GM19324 (cell line): ENCODE measurements at regions not wholly inside any gene's neighbourhood (a gene's known extent, or its start where the extent isn't known, plus 50 kb on each side); places are given as distances from the start of the nearest gene placed in this dataset.
"Not testable (repeated sequence)": the region's sequence is repeated elsewhere in the genome, so short reads cannot be mapped to it uniquely, and the experiment has no call there.

Experiments used
- ATAC-seq: cut with Tn5 transposase; IDR thresholded peaks from one replicate; pipeline ENCODE4 v1.9.1; 2021; ENCODE audit warnings: mild to moderate bottlenecking, moderate library complexity; ENCODE audit not compliant: unreplicated experiment, low FRiP score

DNA sequence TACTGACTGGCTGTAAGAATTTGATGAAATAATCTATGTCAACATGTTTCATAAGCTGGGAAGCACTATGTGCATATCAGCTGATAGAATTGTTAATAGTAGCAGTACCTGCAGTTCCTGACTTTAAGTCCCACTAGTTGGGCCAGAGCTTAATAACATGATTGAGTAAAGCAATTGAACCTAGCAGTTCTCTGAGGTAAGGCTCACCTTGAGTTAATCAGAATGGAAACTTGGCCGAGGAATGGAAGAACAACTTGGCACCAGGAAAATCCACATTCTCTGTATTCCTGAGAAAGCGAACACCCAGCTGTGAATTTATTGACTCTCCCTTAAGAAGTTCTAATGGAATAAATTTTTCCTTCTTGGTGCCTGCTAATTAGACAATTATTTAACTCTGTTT lies 262.6 kb downstream of the IGSF11 start:
- no peak for ATAC-seq

DNA sequence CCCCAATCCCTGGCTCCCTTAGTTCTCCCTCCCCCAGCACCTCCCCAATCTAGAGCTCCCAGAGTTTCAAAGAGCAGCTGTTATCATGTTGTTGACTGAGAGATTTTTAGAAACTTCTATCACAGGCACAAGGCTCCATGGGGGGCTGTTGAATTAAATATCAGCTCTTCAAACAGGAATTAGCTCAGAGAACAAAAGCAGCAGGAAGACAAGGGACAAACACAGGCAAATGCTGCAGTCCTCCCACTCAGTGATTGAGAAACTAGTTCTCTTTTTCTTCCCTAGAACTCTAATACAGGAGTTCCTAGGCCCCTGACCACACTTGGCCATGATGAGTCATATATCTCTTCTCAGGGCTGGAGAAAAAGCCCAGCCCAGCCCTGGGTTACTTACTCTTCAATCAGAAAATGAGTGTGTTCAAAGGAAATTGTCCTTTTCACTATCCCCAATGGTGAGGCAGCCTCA lies 262.1 kb downstream of the IGSF11 start:
- ATAC-seq: peak; percentile 63

DNA sequence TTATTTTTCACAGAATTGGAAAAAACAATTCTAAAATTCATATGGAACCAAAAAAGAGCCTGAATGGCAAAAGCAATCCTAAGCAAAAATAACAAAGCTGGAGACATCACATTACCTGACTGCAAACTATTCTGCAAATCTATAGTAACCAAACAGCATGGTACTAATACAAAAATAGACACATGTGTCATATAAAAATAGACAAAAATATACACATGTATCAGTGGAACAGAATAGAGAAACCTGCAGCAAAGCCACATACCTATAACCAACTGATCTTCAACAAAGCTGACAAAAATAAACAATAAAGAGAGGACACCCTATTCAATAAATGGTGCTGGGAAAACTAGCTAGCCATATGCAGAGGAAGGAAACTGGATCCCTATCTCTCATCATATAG lies 259.6 kb downstream of the IGSF11 start:
- no peak for ATAC-seq

DNA sequence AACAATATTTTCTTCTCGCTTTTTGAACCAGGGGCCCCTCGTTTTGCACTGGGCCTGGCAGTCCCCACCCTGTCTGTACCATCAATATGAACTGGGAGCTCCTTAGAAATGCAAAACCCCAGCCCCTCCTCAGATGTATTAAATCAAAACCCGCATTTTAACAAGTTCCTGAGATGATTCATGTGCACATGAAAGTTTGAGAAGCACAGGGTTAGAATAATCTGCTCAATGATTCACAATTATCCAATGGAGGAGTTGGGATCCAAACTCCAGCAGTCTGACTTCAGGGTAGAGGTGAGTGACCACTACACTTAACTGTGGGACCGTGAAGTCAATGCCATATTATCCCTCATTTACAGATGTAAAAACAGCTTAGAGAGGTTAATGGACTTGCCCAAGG lies 256.4 kb downstream of the IGSF11 start:
- no peak for ATAC-seq

DNA sequence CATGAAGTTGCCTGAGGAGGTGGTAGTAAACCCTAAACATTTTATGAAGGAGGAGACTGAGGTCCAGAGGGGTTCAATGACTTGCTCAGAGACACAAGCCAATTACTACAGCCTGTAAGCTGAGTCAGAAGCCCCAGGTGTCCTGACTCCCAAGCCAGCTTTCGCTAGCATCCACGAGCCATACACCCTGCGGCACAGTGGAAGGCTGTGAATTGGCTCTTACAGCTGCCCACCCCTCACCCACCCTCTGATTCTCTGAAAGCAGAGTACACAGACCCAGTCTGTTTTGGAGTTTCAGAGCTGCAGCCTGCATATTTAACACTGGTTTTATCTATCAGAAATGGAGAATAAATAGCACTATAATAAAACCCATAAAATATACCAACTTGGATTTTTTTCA lies 253.4 kb downstream of the IGSF11 start:
- ATAC-seq: no peak

DNA sequence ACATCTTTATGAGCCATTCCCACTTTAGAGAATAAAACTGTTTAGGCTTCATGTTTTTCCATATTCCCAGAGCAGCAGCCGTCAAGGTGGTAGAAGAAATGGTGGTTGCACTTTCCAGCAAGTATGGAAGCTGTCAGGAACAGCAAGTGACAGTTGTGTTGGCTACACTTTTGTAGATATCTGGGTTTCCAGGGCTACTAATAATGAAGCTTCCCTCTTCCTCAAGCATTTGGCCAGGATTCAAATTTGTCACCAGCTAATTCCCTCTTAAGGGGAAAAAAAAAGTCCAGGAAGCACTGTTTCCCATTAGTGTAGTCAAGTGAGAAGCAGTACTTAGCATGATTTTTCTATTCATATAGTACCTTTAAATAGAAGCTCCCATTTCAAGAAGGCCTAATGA lies 252.8 kb downstream of the IGSF11 start:
- ATAC-seq: no peak

DNA sequence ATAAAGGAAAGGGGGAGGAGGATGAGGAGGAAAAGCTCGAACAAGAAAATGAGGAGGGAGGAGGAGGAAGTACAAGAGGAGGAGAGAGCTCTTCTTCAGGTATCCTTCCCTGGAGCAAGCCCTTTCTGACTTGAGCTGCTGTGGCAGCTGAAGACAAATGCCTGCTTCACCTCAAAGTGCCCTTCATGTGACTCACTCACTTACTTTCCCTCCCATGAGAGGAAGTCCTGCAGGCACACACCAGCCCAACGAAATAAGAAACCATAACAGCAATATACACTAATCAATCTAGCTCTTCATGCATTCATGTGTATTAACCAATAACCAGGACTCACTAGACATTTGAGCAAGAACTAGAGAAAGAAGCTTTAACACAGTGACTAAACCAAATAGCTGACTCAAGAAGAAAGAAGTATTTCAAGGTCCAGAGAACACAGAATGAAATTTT lies 251.9 kb downstream of the IGSF11 start:
- ATAC-seq: peak; percentile 85

DNA sequence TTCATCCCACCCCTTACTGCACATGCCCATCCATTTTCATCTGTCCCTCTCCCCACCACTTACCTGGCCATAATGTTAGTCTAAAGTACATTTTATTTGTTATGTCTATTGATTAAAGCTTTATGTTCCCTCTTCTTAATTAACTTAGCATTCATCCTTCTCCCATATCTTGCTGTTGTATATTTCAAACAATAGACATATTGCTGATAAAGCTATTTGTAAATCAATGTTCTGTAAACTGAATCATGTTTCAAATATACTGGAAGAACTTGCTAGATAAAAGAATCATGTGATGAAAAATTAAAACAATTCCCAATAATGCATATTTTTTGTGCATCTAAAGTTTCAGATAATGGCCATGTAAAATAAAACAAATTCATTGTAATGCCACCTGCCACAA lies 249.2 kb downstream of the IGSF11 start:
- no peak for ATAC-seq

DNA sequence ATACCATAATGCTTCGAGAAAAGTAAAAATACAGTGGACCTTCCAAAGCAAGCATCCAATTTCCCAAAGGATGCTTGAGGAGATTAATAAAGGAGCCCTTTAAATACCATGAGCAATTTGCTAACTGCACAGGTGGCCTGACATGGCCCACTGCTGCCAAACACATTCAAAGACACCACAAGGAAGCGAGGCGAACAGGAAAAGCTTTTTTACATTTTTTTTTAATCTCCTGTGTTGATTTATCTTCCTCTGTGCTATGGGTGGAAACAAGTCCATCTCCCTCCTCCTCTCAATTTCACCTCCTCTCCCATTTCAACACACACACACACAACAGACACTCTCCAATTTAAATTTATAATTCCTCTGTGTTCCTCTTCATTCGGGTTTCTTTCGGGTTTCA lies 243.4 kb downstream of the IGSF11 start:
- no peak for ATAC-seq

DNA sequence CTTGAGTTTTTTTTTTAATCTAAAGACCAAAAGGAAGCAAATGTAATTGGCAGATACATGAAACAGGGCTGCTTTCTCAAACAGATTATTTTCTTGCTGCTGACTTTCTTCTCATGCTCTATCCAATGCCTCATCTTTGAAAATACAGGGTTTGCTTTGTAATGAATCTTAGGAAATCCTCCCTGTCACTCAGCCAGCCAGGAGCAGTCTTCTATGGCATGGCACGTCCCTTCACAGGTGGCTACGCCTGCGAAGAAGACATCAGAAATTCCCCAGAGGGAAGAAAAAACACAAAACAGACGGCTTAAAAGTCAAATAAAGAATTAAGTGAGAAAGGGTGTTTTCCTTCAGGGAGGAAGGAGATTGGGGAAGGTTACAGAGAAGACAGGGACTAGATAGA lies 242.5 kb downstream of the IGSF11 start:
- no peak for ATAC-seq

DNA sequence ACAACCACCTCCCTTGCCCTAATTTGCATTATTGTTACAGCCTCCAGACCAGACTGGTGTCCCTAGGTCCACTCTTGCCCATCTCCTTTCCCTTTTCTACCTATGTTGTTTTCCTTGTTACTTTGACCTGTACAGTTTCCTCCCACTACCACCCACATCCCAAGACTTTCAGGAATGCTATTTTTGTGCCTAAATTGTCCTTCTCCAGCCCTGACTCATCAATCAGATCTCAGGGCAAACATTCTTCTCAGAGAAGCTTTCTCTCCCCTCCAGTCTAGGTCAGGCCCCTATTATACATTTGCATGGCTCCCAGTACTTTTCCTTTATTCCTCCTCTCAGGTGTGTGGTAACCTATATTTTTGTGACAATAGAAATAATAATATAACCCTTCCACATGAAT lies 241.5 kb downstream of the IGSF11 start:
- no peak for ATAC-seq

DNA sequence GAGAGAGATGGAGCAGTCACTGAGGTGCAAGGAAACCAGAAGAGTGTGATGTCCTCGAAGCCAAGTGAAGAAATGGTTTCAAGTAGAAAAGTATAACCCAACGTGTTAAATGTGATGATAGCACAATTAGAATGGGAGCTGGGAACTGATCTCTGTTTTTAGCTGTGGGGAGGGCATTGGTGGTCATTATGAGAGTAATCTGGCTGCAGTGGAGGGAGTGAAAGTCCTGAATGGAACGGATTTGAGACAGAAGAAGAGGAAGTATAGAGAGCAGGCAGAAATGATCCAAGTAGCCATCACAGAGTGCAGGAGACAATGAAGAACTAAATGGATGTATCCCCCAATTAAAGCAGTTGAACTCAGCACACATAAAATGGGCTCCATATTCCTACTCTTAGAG lies 235.3 kb downstream of the IGSF11 start:
- no peak for ATAC-seq

DNA sequence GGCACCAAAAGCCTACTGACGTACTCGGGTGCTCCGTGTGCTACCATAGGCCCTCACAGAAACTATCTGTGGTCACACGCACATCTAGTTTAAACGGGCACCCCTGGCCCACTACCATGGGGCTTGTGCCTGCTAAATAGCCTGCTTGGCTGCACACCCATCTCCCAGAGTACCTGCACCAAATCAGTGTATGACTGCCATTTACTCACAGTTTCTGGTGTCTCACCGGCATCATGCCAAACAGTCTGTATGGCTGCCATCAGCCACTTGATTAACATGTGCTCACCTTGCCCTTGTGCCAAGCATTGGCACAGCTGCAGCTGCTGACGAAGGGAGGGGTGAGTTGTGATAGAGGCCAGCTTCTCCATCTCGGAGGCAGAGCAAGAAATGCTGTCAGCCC lies 232.7 kb downstream of the IGSF11 start:
- no peak for ATAC-seq

DNA sequence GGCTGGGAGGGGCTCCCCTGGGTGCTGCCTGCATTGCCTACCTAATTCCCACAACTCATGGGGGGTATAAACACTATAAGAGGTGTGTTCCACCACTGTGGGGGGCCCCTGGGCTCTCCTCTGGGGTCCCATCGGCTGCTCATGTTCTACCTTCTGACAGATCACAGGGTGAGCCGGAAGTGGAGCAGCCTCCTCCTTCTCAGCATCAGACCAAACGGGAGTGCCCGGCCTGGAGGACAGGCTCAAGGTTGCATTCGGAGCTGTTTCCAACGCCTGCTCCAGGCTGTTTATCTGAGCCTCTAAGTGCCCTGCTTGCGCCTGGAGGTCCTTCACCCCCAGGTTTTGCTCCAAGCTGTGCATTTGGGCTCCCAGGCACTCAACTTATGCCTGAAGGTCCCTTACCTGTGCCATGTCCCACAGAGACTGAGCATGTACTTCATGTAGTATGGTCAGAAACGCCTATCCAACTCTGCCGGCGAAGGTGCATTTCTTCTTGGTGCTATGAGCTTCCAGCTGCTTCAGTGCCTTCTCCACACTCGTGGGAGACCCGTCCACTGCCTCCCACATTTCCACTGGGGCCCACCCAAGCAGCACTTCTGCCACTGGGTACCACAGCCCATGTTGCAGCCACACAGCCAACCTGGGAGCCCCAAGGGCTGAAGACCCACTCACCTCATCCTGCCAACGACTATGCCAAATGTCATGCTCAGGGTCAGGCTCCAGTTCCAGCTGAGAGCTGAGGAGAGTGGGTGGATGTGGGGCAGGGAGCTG lies 232.1 kb downstream of the IGSF11 start:
- no peak for ATAC-seq

DNA sequence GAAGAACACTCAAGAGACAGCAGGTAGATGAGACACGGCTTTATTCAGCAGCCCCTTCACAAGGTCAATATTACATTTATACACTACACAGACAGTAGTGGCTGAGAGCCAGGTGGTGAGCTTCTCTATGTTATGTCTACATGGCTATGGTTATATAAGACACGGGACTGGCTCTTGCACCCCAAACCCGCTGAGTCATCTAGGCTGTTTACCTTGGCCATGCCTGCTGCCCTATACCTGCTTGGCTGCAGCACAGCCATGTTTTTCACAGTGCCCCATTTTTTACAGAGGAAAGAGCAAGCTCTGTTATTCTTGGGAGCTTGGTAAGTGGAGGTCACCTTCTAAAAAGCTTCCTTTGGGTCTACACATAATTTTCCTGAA lies 231.6 kb downstream of the IGSF11 start:
- ATAC-seq: no peak

DNA sequence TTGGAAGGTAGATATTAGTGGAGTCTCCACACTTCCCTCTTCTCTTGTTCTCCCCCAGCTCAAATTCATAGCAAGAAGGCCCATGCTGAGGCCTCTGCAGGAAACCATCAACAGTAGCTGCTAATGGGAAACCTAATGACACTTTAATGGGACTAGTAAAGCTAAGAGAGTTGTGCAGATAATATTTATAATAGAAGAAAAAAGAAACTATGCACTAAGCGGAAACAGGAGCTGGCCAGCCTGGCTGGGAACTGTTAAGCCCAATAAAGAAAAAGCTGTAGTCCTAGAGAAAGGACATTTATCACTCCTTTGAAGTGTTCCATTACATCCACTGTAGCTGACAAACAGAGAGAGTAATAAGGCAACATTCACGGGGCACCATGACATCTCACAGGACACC lies 229.6 kb downstream of the IGSF11 start:
- ATAC-seq: no peak

DNA sequence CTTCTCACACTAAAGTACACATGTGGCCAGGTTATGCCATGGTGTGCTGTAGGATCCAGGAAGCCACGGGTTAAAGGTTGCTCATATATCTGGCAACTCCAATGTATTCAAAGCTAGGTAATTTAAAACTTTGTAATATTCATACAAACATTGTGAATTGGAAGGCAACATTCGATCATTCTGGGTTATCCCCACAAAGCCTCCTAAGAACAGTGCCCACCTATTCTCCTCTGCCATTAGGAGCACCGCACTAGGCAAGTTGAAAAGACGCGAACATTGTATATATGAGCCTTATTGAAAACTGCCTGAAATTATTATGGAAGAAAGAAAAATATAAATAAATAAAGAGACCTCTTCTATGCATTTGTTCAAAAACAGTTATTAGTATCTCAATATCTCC lies 228.2 kb downstream of the IGSF11 start:
- no peak for ATAC-seq

DNA sequence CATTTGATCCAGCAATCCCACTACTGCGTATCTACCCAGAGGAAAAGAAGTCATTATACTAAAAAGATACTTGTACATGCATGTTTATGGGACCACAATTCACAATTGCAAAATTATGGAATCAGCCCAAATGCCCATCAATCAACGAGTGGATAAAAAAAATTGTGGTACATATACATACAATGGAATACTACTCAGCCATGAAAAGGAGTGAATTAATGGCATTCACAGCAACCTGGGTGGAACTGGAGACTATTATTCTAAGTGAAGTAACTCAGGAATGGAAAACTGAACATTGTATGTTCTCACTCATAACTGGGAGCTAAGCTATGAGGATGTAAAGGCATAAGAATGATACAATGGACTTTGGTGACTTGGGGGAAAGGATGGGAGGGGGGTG lies 227.3 kb downstream of the IGSF11 start:
- not testable (repeated sequence) for ATAC-seq

DNA sequence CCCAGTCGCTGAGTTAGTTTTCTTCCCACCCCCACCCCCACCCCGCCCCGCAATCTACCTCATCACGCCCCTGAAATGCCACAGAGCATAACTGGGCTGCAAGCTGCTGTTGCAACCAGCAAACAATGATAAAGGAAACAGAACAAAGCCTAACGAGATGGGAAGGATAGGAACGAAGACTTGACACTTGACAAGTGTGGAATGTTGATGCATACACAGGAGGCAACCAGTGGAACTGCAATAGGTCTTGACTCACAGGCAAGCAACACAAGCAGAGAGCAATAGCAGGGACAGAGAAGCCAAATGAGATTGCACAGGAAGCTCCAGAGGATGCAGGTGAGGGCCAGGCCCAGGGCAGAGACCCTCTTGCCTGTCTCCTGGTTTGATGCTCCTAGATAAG lies 225.9 kb downstream of the IGSF11 start:
- no peak for ATAC-seq

DNA sequence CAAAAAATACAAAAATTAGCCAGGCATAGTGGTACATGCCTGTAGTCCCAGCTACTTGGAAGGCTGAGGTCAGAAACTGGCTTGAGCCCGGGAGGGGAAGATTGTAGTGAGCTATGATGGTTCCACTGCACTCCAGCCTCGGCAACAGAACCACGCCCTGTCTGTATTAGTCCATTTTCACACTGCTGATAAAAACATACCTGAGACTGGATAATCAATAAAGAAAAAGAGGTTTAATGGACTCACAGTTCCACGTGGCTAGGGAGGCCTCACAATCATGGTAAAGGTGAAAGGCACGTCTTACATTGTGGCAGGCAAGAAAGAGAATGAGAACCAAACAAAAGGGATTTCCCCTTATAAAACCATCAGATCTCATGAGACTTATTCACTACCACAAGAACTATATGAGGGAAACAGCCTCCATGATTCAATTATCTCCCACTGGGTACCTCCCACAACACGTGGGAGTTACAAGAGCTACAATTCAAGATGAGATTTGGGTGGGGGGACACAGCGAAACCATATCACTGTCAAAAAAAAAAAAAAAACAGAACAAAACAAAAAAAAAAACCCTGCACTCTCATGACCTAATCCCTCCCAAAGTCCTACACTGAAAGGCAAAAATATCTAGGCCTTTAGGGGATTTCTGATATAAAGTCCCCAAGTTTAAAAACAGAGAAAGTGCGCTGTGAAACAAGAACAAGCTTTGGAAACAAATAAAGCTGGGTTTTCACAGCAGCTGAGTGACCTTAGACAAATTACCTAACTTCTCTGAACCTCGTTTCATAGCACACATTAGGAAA lies 224.7 kb downstream of the IGSF11 start:
- no peak for ATAC-seq

DNA sequence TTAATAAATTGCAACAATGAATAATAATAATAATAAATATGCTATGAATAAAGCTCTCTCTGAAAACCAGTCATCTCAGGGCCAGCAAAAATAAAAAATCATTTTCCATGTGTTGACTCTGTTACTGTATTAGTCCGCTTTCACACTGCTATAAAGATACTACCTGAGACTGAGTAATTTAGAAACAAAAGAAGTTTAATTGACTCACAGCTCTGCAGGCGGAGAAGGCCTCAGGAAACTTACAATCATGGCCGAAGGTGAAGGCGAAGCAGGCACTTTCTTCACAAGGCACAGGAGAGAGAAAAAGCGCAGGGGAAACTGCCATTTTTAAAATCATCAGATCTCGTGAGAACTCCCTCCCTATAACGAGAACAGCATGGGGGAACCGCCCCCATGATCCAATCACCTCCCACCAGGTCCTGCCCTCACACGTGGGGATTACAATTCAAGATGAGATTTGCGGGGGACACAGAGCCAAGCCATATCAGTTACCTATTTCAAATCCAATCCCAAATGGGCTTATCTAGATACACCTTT lies 224.1 kb downstream of the IGSF11 start:
- ATAC-seq: no peak
